ENCODE measurements at regions not wholly inside any gene's neighbourhood (a gene's known extent, or its start where the extent isn't known, plus 50 kb on each side); places are given as distances from the start of the nearest gene placed in this dataset.

DNA sequence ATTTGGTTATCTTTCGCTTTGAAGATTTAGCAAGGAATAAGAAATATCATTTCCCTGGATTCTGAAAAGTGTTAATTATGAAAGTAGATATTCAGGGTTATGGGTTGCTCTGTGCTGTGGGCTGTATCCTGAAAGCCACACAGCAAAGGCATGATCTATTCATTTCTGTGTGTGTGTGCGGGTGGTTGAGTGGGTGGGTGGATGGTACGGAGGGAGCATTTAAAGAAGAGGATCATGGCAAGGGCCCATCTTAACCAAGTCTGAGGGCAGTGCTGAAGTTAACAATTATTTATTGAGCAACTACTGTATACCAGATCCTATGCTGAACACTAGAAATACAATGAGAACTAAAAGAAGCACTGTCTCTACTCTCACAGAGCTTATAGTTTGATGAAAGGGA is 178.2 kb upstream of the ZEB2 start:
- TF ChIP-seq, protein P1, sequence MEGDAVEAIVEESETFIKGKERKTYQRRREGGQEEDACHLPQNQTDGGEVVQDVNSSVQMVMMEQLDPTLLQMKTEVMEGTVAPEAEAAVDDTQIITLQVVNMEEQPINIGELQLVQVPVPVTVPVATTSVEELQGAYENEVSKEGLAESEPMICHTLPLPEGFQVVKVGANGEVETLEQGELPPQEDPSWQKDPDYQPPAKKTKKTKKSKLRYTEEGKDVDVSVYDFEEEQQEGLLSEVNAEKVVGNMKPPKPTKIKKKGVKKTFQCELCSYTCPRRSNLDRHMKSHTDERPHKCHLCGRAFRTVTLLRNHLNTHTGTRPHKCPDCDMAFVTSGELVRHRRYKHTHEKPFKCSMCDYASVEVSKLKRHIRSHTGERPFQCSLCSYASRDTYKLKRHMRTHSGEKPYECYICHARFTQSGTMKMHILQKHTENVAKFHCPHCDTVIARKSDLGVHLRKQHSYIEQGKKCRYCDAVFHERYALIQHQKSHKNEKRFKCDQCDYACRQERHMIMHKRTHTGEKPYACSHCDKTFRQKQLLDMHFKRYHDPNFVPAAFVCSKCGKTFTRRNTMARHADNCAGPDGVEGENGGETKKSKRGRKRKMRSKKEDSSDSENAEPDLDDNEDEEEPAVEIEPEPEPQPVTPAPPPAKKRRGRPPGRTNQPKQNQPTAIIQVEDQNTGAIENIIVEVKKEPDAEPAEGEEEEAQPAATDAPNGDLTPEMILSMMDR (IDR thresholded peaks at IDR 0.05): no peak
- TF ChIP-seq POLR2A (IDR thresholded peaks at IDR 0.05): no peak

All from sigmoid colon (tissue), 3 donors.